Endodermal cell (in vitro differentiated cells): ENCODE measurements at regions not wholly inside any gene's neighbourhood (a gene's known extent, or its start where the extent isn't known, plus 50 kb on each side); places are given as distances from the start of the nearest gene placed in this dataset.

Experiments used
- DNase-seq: peaks from one replicate; pipeline ENCODE4 v3.0.0-alpha.2; 2017
- H3K27ac ChIP-seq: 2 replicates; pipeline ENCODE4 v1.5.1; 2013; ENCODE audit warnings: mild to moderate bottlenecking, low read depth, low read length, moderate library complexity
- H3K27me3 ChIP-seq: 2 replicates; pipeline ENCODE4 v1.6.1; 2013; ENCODE audit warnings: mild to moderate bottlenecking, low read length, moderate library complexity; ENCODE audit not compliant: insufficient read depth, control insufficient read depth, poor library complexity, severe bottlenecking
- H3K36me3 ChIP-seq: 2 replicates; pipeline ENCODE4 v1.7.0; 2013; ENCODE audit warnings: mild to moderate bottlenecking, low read length, moderate library complexity; ENCODE audit not compliant: control insufficient read depth, insufficient read depth
- H3K4me1 ChIP-seq: one replicate; pipeline ENCODE4 v1.7.0; 2013; ENCODE audit warnings: low read length; ENCODE audit not compliant: control insufficient read depth, insufficient read depth
- H3K4me3 ChIP-seq: 2 replicates; pipeline ENCODE4 v1.5.1; 2013; ENCODE audit warnings: mild to moderate bottlenecking, low read length, moderate library complexity
- H3K9ac ChIP-seq: 2 replicates; pipeline ENCODE4 v1.6.1; 2013; ENCODE audit warnings: mild to moderate bottlenecking, low read length, moderate library complexity; ENCODE audit not compliant: poor library complexity, severe bottlenecking; ENCODE audit errors: extremely low read depth
- H3K9me3 ChIP-seq: 2 replicates; pipeline ENCODE4 v1.6.1; 2013; ENCODE audit warnings: mild to moderate bottlenecking, low read length, moderate library complexity; ENCODE audit not compliant: control insufficient read depth
- H3K27ac Mint-ChIP-seq: 2 replicates; pipeline ENCODE4 v1.8.0; 2020; ENCODE audit warnings: mixed read lengths
- H3K27me3 Mint-ChIP-seq: 2 replicates; pipeline ENCODE4 v1.8.0; 2021; ENCODE audit warnings: mild to moderate bottlenecking, mixed read lengths; ENCODE audit not compliant: insufficient read depth
- H3K36me3 Mint-ChIP-seq: 2 replicates; pipeline ENCODE4 v1.8.0; 2020; ENCODE audit warnings: low read depth, mixed read lengths
- H3K4me1 Mint-ChIP-seq: 2 replicates; pipeline ENCODE4 v1.8.0; 2020; ENCODE audit warnings: mixed read lengths
- H3K4me3 Mint-ChIP-seq: 2 replicates; pipeline ENCODE4 v1.8.0; 2020; ENCODE audit warnings: mild to moderate bottlenecking, moderate library complexity, mixed read lengths
- H3K9me3 Mint-ChIP-seq: 2 replicates; pipeline ENCODE4 v1.8.0; 2020; ENCODE audit warnings: mild to moderate bottlenecking, mixed read lengths
- CTCF ChIP-seq: fragments of 200-600 bp; sonication (generic); conservative IDR thresholded peaks from 2 replicates; pipeline ENCODE4 v1.5.0; 2021; ENCODE audit warnings: antibody characterized with exemption, mild to moderate bottlenecking
- WGBS, 2 experiments: methylation state at CpG; one replicate each; pipeline versions ENCODE4 v1.1.5 to v1.1.7; 2013; ENCODE audit warnings: missing lambda C conversion rate in 2 of 2, mixed read lengths in 1 of 2; ENCODE audit not compliant: insufficient coverage in 1 of 2, insufficient read length in 1 of 2; 5-methylcytosine and 5-hydroxymethylcytosine counted together

- H3K4me3 Mint-ChIP-seq: no peak overlapping the region
- no peaks in the 10 kb centered on the region for H3K36me3 ChIP-seq
- no peaks in the 10 kb centered on the region for H3K36me3 Mint-ChIP-seq
- no peaks in the 10 kb centered on the region for H3K9me3 ChIP-seq
- no peak overlapping the region for H3K27ac Mint-ChIP-seq
- peaks cover 5% of the 10 kb centered on the region for H3K27me3 Mint-ChIP-seq
- no peak overlapping the region for H3K9ac ChIP-seq
- DNase-seq: peak; percentile 50
- no peaks in the 10 kb centered on the region for H3K27me3 ChIP-seq
- H3K9me3 Mint-ChIP-seq: no peaks in the 10 kb centered on the region
- no peak overlapping the region for H3K4me3 ChIP-seq
- TF ChIP-seq CTCF: peak; percentile 51
- H3K4me1 ChIP-seq: no peaks in the 10 kb centered on the region
- WGBS, 2 experiments: 87 to 97% methylated on average over 3 to 4 of the region's 4 CpGs
- no peaks in the 10 kb centered on the region for H3K4me1 Mint-ChIP-seq
- no peak overlapping the region for H3K27ac ChIP-seq
These were observed 201.1 kb upstream of the LPP start for GRCh38 chr3:187952849-187953248.

GRCh38 chr3:187954516-187954872, 199.5 kb upstream of the LPP start:
- no peak overlapping the region for H3K9ac ChIP-seq
- 93 to 100% methylated on average over 1 to 2 of the region's 2 CpGs for WGBS, 2 experiments

GRCh38 chr3:187954873-187955586, 198.9 kb upstream of the LPP start:
- TF ChIP-seq CTCF: no peak
- Histone ChIP-seq H3K9me3 (no peaks in the 10 kb centered on the region), H3K27me3 (no peaks in the 10 kb centered on the region), H3K4me3 (no peak overlapping the region), H3K36me3 (no peaks in the 10 kb centered on the region), H3K27ac (no peak overlapping the region), H3K4me1 (no peaks in the 10 kb centered on the region), H3K9ac (no peak overlapping the region)
- DNase-seq: no peak
- Mint-ChIP-seq H3K4me3 (no peak overlapping the region), H3K27ac (no peak overlapping the region), H3K27me3 (peaks cover 5% of the 10 kb centered on the region), H3K4me1 (no peaks in the 10 kb centered on the region), H3K9me3 (no peaks in the 10 kb centered on the region), H3K36me3 (no peaks in the 10 kb centered on the region)
- WGBS, 2 experiments: 94 to 95% methylated on average over 4 of the region's 4 CpGs

More at GRCh38 chr3:187954516-187954872, 199.5 kb upstream of the LPP start:
- Mint-ChIP-seq H3K27ac (no peak overlapping the region), H3K4me3 (no peak overlapping the region), H3K27me3 (peaks cover 5% of the 10 kb centered on the region), H3K4me1 (no peaks in the 10 kb centered on the region), H3K9me3 (no peaks in the 10 kb centered on the region), H3K36me3 (no peaks in the 10 kb centered on the region)
- Histone ChIP-seq H3K27me3 (no peaks in the 10 kb centered on the region), H3K4me1 (no peaks in the 10 kb centered on the region), H3K36me3 (no peaks in the 10 kb centered on the region), H3K27ac (no peak overlapping the region), H3K9me3 (no peaks in the 10 kb centered on the region), H3K4me3 (no peak overlapping the region)
- no peak for TF ChIP-seq CTCF
- no peak for DNase-seq
